ENCODE measurements at regions not wholly inside any gene's neighbourhood (a gene's known extent, or its start where the extent isn't known, plus 50 kb on each side); places are given as distances from the start of the nearest gene placed in this dataset.

DNA sequence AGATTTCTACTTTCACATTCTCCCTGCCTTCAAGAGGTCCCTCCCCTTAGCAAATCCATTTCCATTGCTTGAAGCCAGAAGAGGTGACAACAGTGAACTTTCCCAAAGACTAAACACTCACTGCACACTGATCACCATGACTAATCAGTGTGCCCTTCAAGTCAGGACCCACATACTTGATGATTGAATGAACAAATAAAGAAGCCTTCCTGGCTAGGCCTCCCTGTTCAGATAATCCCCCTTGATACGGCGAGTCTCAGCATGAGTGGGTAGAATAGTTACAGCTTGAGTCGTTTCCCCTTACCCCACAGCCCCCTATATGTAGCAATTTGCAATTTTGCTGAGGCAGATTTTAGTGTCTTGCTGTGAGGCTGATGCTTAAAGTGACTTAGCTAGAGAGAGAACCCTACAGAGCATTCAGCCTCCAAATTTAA is 102.2 kb downstream of the UNC5CL start:
- Histone ChIP-seq H3K4me1 (ENCODE audit: control insufficient read depth, extremely low read depth, insufficient read depth, low read length) (peaks cover 26% of the 10 kb centered on the region), H2AFZ (ENCODE audit: control insufficient read depth, low read length) (no peak overlapping the region)
- peak; percentile 98 for FAIRE-seq

DNA sequence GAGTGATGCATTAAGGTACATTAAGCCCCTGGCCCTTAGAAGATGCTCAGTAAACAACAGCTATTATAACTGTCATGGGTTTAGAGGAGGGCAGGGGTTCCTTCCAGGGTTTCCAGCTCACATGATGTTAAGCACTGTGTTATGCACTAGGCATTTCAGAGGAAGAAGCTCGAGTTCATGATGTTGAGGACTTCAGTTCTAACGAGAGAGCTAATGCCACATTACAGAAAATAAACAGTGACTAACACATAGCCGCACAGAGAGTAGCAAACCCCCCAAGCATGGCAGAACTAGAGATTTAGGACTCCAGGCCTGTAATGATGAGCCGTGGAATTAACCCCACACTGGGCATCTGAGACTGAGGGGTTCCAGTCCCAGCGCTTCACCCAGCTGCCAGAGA is 105.2 kb downstream of the UNC5CL start:
- Histone ChIP-seq H3K4me1 (ENCODE audit: control insufficient read depth, extremely low read depth, insufficient read depth, low read length) (peaks cover 34% of the 10 kb centered on the region), H3K27me3 (ENCODE audit: control insufficient read depth, extremely low read depth, insufficient read depth, low read length) (no peaks in the 10 kb centered on the region), H3K36me3 (ENCODE audit: control insufficient read depth in 2 of 2, extremely low read depth in 1 of 2, insufficient read depth in 2 of 2, low read length in 2 of 2) (no peaks in the 10 kb centered on the region), H4K20me1 (ENCODE audit: control insufficient read depth, extremely low read depth, insufficient read depth, low read length) (no peaks in the 10 kb centered on the region), H3K79me2 (ENCODE audit: control insufficient read depth, insufficient read depth, low read length) (no peaks in the 10 kb centered on the region), H2AFZ (ENCODE audit: control insufficient read depth, low read length) (no peak overlapping the region), H3K9me3 (ENCODE audit: control insufficient read depth, low read depth, low read length) (no peaks in the 10 kb centered on the region), H3K4me2 (ENCODE audit: control insufficient read depth, extremely low read depth, insufficient read depth, low read depth, low read length) (no peak overlapping the region), H3K27ac (ENCODE audit: control insufficient read depth, insufficient read depth, low read length) (no peak overlapping the region), H3K9me1 (ENCODE audit: control insufficient read depth, extremely low read depth, insufficient read depth, low read length) (no peaks in the 10 kb centered on the region), H3K4me3 (ENCODE audit: control insufficient read depth in 2 of 3, extremely low read depth in 1 of 3, insufficient read depth in 2 of 3, low read depth in 1 of 3, low read length in 3 of 3) (no peak overlapping the region), H3K9ac (ENCODE audit: control insufficient read depth, extremely low read depth, insufficient read depth, low read length) (no peak overlapping the region)
- TF ChIP-seq, protein P1, sequence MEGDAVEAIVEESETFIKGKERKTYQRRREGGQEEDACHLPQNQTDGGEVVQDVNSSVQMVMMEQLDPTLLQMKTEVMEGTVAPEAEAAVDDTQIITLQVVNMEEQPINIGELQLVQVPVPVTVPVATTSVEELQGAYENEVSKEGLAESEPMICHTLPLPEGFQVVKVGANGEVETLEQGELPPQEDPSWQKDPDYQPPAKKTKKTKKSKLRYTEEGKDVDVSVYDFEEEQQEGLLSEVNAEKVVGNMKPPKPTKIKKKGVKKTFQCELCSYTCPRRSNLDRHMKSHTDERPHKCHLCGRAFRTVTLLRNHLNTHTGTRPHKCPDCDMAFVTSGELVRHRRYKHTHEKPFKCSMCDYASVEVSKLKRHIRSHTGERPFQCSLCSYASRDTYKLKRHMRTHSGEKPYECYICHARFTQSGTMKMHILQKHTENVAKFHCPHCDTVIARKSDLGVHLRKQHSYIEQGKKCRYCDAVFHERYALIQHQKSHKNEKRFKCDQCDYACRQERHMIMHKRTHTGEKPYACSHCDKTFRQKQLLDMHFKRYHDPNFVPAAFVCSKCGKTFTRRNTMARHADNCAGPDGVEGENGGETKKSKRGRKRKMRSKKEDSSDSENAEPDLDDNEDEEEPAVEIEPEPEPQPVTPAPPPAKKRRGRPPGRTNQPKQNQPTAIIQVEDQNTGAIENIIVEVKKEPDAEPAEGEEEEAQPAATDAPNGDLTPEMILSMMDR (optimal IDR thresholded peaks at IDR 0.05 in 1 of 3, IDR thresholded peaks at IDR 0.05 in 1 of 3, conservative IDR thresholded peaks at IDR 0.05 in 1 of 3; ENCODE audit: extremely low read depth in 1 of 3, insufficient read depth in 2 of 3, low read length in 3 of 3), result no peak
- no peak for TF ChIP-seq EZH2 (IDR thresholded peaks at IDR 0.05; ENCODE audit: low read length)
- dilution Hi-C loops (cut with MboI; ENCODE audit: extremely low pct_ligation_motif_present, low sequenced_read_pairs), result no loop called here
- no peak for FAIRE-seq
- DNase-seq (ENCODE audit: low read depth, low spot score), result no peak

More for the DNA sequence above, 102.2 kb downstream of the UNC5CL start:
- Histone ChIP-seq H3K4me3 (ENCODE audit: control insufficient read depth in 2 of 3, extremely low read depth in 1 of 3, insufficient read depth in 2 of 3, low read depth in 1 of 3, low read length in 3 of 3) (no peak overlapping the region), H3K4me2 (ENCODE audit: control insufficient read depth, extremely low read depth, insufficient read depth, low read depth, low read length) (peak overlapping the region; percentile 47), H3K9me3 (ENCODE audit: control insufficient read depth, low read depth, low read length) (no peaks in the 10 kb centered on the region), H3K79me2 (ENCODE audit: control insufficient read depth, insufficient read depth, low read length) (no peaks in the 10 kb centered on the region), H3K27ac (ENCODE audit: control insufficient read depth, insufficient read depth, low read length) (peak overlapping the region; percentile 46), H3K27me3 (ENCODE audit: control insufficient read depth, extremely low read depth, insufficient read depth, low read length) (no peaks in the 10 kb centered on the region), H3K36me3 (ENCODE audit: control insufficient read depth in 2 of 2, extremely low read depth in 1 of 2, insufficient read depth in 2 of 2, low read length in 2 of 2) (no peaks in the 10 kb centered on the region), H3K9ac (ENCODE audit: control insufficient read depth, extremely low read depth, insufficient read depth, low read length) (no peak overlapping the region), H3K9me1 (ENCODE audit: control insufficient read depth, extremely low read depth, insufficient read depth, low read length) (no peaks in the 10 kb centered on the region), H4K20me1 (ENCODE audit: control insufficient read depth, extremely low read depth, insufficient read depth, low read length) (no peaks in the 10 kb centered on the region)
- DNase-seq (ENCODE audit: low read depth, low spot score), result peak; percentile 86
- dilution Hi-C loops (cut with MboI; ENCODE audit: extremely low pct_ligation_motif_present, low sequenced_read_pairs), result no loop called here
- TF ChIP-seq EZH2 (IDR thresholded peaks at IDR 0.05; ENCODE audit: low read length), result no peak
- TF ChIP-seq, protein P1 (optimal IDR thresholded peaks at IDR 0.05 in 1 of 3, IDR thresholded peaks at IDR 0.05 in 1 of 3, conservative IDR thresholded peaks at IDR 0.05 in 1 of 3; ENCODE audit: extremely low read depth in 1 of 3, insufficient read depth in 2 of 3, low read length in 3 of 3), result no peak
